GM10248 (cell line): ENCODE measurements at regions not wholly inside any gene's neighbourhood (a gene's known extent, or its start where the extent isn't known, plus 50 kb on each side); places are given as distances from the start of the nearest gene placed in this dataset.

Experiments
- CTCF ChIA-PET: fragments of 300-600 bp; sonication (Branson Sonifier 250); formaldehyde crosslinking; extraction: SDS; loops from one replicate; lab custom pipeline; 2021; ENCODE audit warnings: antibody characterized with exemption; lab: Yijun Ruan, JAX
- POLR2A ChIA-PET: fragments of 350-650 bp; sonication (Branson Sonifier 250); formaldehyde crosslinking; extraction: SDS; loops from one replicate; lab custom pipeline; 2020; ENCODE audit warnings: antibody characterized with exemption; lab: Yijun Ruan, JAX
- DNase-seq: peaks from one replicate; pipeline ENCODE4 v3.0.0; 2012; ENCODE audit errors: extremely low spot score
- TF ChIP-seq, protein P1 (sequence below): IDR thresholded peaks from 2 replicates; pipeline ENCODE4 v1.5.1; 2012; ENCODE audit warnings: mild to moderate bottlenecking, low read depth; ENCODE audit errors: extremely low read depth, missing control alignments, control extremely low read depth

DNA sequence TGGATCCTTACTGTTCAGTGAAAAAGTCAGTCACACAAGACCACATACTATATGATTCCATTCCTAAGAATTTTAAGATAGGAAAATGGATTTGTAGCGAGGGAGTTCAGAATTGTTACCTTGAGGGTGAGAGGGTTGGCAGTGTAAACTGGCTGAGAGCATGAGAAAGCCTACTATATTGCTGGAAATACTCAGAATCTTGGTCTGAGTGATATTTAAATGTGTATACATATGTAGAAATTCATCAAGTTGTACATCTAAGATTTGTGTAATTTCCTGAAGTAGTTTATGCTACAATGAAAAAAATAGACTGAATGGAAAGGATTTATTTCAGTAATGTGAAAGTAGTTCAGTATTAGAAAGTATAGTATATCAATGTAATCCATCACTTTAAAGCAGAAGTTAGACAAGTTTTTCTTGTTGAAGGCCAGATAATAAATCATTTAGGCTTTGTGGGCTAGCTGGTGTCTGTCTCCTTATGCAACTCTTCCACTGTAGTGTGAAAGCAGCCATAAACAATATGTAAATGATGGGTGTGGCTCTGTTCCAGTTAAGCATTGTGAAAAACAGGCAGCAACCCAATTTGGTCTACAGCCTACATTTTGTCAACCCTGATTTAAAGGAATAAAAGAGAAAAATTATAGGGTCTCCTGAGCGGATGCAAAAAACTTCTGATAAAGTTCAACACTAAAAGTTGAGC lies 127.2 kb upstream of the THY1 start:
- POLR2A ChIA-PET = no interaction called here
- DNase-seq = no peak
- TF ChIP-seq, protein P1, sequence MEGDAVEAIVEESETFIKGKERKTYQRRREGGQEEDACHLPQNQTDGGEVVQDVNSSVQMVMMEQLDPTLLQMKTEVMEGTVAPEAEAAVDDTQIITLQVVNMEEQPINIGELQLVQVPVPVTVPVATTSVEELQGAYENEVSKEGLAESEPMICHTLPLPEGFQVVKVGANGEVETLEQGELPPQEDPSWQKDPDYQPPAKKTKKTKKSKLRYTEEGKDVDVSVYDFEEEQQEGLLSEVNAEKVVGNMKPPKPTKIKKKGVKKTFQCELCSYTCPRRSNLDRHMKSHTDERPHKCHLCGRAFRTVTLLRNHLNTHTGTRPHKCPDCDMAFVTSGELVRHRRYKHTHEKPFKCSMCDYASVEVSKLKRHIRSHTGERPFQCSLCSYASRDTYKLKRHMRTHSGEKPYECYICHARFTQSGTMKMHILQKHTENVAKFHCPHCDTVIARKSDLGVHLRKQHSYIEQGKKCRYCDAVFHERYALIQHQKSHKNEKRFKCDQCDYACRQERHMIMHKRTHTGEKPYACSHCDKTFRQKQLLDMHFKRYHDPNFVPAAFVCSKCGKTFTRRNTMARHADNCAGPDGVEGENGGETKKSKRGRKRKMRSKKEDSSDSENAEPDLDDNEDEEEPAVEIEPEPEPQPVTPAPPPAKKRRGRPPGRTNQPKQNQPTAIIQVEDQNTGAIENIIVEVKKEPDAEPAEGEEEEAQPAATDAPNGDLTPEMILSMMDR = no peak
- CTCF ChIA-PET = interaction anchor here (1.3 to 1.5 kb wide), 3 partner anchors 14 to 16 kb away, joined by 3 to 6 read pairs (median 5); no protein-coding TSS in a partner anchor

DNA sequence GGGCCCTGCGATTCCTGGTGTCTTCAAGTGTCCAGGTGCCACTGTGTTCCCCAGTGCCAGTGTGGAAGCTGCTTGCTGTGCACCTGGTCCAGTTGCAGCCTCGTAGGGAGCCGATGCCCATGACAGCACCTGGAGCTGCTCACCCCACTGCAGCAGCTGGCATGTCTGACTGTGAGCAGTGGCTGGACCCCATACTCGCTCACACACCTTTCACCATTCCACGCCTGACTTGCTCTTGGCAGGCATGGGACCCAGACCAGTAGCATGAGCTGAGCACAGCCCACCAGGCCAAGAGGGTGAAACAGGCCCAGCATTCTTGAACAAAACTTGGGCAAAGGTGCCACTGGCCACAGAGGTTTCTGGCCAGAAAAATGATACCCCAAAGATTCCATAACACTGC lies 124.5 kb upstream of the THY1 start:
- POLR2A ChIA-PET = no interaction called here
- TF ChIP-seq, protein P1 = no peak
- DNase-seq = no peak
- CTCF ChIA-PET = interaction anchor here (0.8 kb wide), 1 partner anchor 13 kb away, joined by 3 read pairs; no protein-coding TSS in a partner anchor

DNA sequence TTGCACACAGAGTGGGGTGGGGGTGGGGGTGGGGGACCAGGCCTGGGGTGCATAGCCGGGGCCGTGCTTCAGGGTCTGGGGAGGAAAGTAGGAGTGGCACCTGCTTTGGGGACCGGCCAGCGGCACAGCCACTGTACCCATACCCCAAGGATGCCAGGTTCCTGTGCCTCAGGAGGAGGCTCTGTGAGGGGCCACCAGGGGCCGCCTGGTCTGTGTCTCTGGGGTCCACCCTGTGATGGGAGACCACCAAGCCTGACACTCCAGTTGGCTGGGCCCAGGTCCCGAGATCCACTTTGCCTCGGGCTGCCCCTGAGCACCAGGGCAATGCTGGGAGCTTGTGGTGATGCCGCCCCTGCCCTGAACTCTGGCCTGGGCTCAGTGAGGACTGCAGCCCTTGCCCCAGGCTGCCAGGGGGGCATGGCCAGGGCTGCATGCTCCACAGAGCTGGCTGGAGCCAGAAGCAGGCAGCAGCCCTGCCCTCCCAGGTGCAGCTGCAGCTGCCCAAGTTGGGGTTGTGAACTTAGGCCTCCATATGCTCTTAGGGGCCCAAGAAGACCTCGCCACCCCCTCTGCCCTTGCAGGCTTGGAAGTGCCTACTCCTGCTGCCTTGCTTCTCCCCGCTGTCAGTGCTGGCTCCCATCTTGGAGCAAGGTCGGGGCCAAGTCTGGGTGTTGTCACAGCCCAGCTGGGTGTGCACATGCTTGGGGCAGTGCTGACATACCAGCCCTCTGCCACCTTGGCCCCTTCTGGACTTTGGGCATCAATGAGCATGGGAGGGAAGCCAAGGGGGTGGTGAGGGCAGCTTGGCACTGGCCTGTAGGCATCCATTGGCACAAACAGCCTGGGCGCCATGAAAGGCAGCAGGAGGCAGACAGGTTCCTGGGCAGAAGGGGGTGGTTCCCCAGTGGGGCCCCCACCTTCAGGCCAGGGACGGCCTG lies 123.3 kb upstream of the THY1 start:
- TF ChIP-seq, protein P1 = no peak
- POLR2A ChIA-PET = no interaction called here
- no peak for DNase-seq
- CTCF ChIA-PET = interaction anchor here (1.1 kb wide), 1 partner anchor 19 kb away, joined by 3 read pairs; no protein-coding TSS in a partner anchor

DNA sequence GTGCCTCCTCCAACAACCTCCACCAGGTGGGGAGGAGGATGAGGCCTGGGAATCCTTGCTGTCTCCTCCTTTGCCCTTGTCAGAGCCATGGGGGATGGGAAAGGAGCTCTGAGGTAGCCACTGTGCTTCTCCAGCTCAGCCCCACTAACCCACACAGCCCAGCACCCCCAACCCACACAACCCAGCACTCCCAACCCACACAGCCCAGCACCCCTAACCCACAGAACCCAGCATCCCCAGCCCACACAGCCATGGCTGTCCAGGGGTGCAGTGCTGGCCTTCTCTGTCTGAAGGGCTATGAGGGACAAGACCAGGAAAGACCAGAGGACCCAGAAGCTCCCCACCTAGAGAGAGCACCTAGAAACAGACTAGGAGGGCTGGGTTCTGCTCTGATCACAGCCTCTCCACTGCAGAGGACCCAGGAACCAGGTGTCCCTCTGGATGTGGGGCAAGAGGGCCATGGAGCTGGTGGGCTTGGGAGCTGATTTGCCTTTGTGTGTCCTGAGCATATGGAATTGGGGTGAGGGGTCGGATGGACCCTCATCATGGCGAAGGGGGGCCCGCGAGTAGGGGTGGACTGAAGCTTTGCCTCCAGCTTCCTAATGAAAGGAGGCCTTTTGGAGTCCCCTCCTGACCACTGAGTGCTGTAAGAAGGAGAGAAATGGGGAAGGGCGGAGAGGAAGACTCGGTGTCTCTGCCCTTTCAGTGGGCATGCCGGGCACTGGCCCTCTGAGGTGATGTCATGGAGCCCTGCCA lies 117.6 kb upstream of the THY1 start:
- CTCF ChIA-PET = interaction anchor here (1.4 kb wide), 1 partner anchor 19 kb away, joined by 3 read pairs; no protein-coding TSS in a partner anchor

DNA sequence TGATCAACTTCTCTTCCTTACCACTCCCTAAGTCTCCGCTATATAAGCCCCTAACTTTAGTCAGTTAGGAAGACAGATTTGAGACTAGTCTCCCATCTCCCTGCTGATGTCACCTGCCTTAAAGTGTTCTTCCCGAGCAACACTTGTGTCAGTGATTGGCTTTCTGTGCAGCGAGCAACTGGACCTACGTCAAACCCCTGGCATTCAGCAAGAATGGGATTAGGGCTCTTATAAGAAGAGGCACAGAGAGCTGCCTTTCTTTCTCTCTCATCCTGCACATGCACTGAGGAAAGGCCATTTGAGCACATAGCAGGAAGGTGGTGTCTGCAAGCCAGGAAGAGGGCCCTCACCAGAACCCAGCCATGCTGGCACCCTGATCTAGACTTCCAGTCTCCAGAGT lies 116.6 kb upstream of the THY1 start:
- DNase-seq = no peak
- TF ChIP-seq, protein P1 = no peak
- CTCF ChIA-PET = no interaction called here
- POLR2A ChIA-PET = no interaction called here

More for the DNA sequence above, 117.6 kb upstream of the THY1 start:
- TF ChIP-seq, protein P1 = no peak
- DNase-seq = no peak
- POLR2A ChIA-PET = no interaction called here

DNA sequence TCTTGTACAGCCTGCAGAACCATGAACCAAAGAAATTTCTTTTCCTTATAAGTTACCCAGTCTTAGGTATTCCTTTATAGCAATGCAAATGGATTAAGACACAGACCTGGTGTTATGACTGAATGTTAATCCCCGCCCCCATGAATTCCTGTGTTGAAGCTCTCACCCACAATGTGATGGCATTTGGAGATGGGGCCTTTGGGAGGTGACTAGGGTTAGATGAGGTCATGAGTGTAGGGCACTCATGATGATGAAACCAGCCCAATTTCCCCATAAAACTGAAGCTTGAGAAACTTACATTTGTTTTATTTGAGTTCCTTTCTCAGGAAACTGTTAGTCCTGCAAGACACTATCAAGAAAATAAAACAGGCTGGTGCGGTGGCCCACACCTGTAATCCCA lies 115.8 kb upstream of the THY1 start:
- TF ChIP-seq, protein P1 = no peak
- no peak for DNase-seq
- ChIA-PET CTCF (no interaction called here), POLR2A (no interaction called here)
